Activated T-cell treated with anti-CD3 and anti-CD28 coated beads for 48 hours (primary cell): ENCODE measurements at regions not wholly inside any gene's neighbourhood (a gene's known extent, or its start where the extent isn't known, plus 50 kb on each side); places are given as distances from the start of the nearest gene placed in this dataset.

ENCODE experiments used
- DNase-seq: peaks from one replicate; pipeline ENCODE4 v3.0.0-alpha.2; 2020; ENCODE audit warnings: low read depth

DNA sequence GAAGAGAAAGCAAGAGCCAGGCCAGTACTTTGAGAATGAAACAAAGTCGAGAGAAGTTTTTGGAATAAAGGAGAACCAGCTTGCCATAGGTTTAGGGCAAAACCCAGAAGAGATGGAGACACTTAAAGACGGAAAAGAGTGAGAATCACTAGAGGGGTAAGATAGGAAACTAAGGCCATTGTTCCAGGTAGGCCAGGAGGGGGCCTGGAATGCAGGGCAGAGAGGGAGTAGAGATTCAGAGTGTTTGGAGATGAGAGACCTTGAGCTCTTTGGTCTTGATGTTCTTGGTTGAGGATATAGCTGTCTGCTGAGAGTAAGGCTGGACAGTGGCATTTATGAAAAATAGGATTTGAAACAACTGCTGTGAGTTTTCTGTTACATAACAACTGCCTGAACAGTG lies 263.3 kb upstream of the POU2AF2 start:
- DNase-seq = no peak

- no peak for DNase-seq
Observed at GRCh38 chr11:110979696-110980095, 265.8 kb upstream of the POU2AF2 start.

- no peak for DNase-seq
Observed at GRCh38 chr11:110977661-110978060, 265.4 kb upstream of the ARHGAP20 start.

GRCh38 chr11:110974731-110975130 lies 262.5 kb upstream of the ARHGAP20 start:
- no peak for DNase-seq

GRCh38 chr11:110973401-110973980 lies 261.3 kb upstream of the ARHGAP20 start:
- no peak for DNase-seq

DNA sequence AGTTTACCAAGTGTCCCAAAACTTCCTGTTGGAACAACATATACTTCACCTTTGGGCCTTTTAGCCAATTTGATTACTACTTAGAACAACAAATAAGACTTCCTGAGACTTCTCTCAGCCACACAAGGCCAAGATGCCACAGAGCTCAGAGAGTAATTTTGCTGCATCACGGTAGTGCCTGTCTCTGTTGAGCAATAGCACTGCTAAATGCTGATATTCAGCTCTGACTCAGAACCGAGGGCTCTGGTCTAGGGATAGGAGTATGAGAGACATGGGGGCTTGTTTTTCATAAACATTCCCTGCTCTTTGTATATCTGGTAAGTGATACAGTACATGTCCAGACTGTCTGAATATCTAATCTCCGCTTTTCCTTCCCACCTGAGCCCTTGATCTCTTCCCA lies 260.4 kb upstream of the ARHGAP20 start:
- no peak for DNase-seq

- no peak for DNase-seq
Observed at GRCh38 chr11:110972106-110972505, 259.9 kb upstream of the ARHGAP20 start.

- no peak for DNase-seq
Observed at GRCh38 chr11:110971140-110971539, 258.9 kb upstream of the ARHGAP20 start.

DNA sequence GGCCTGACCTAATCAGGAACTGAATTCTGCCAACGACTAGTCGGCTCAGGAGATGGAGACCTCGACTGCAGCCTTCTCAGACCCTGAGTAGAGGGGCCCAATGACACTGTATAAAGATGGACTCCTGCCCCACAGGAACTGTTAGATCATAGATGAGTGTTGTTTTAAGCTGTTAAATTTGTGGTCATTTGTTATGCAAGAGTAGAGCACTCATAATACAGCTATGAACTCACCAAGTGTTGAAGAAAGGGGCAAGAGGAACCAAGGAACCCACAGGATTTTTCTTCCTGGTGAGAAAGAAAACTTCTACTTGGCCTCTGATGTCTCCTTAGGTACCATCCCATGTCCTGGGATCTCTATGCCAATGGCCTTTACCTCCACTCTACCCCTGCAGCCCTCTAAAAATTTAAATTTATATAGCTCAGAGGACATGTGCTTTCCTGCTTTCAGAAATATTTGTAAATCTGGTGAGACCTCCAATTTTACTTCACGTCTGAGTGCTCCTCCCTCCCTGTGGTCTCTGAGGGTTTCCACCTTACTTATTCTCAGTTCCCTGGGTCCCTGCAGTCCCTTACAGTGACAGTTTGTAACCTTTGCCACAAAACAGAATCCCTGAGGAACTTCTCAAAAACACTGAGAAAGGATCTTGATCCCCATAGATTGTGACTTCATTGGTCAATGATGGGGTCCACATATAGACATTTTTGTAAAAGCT lies 256.3 kb upstream of the ARHGAP20 start:
- no peak for DNase-seq

GRCh38 chr11:110966131-110966530 lies 253.9 kb upstream of the ARHGAP20 start:
- no peak for DNase-seq

- DNase-seq = no peak
Observed at GRCh38 chr11:110962921-110963320, 250.7 kb upstream of the ARHGAP20 start.

GRCh38 chr11:110960167-110960566 lies 247.9 kb upstream of the ARHGAP20 start:
- no peak for DNase-seq

- no peak for DNase-seq
Observed at GRCh38 chr11:110958216-110958615, 246.0 kb upstream of the ARHGAP20 start.

GRCh38 chr11:110955776-110956175 lies 243.5 kb upstream of the ARHGAP20 start:
- no peak for DNase-seq

DNA sequence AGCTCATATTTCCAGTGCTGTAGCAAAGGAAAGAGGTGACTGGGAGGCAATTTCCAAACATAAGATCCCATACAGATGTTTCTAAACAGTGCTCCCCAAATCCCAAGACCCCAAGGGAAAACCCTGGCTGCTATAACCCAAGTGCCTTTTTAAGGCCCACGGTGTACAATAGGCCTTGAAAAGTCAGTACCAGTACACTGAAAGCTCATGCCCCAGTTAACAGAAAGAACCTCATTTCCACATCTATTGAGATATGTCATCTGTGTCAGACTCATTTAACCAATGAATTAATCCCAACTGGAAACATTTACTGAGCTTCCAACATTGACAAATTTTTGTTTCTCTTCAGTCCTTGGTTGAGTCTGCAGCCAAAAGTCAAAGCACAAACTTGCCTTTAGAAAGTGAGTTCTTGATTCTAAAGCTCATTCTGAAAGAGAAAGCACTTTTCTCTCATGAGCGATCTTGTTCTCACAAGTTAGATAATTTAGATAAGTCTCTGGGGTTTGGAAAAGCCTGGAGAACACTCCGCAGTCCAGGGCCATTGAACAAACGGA lies 239.8 kb upstream of the ARHGAP20 start:
- DNase-seq = no peak

DNA sequence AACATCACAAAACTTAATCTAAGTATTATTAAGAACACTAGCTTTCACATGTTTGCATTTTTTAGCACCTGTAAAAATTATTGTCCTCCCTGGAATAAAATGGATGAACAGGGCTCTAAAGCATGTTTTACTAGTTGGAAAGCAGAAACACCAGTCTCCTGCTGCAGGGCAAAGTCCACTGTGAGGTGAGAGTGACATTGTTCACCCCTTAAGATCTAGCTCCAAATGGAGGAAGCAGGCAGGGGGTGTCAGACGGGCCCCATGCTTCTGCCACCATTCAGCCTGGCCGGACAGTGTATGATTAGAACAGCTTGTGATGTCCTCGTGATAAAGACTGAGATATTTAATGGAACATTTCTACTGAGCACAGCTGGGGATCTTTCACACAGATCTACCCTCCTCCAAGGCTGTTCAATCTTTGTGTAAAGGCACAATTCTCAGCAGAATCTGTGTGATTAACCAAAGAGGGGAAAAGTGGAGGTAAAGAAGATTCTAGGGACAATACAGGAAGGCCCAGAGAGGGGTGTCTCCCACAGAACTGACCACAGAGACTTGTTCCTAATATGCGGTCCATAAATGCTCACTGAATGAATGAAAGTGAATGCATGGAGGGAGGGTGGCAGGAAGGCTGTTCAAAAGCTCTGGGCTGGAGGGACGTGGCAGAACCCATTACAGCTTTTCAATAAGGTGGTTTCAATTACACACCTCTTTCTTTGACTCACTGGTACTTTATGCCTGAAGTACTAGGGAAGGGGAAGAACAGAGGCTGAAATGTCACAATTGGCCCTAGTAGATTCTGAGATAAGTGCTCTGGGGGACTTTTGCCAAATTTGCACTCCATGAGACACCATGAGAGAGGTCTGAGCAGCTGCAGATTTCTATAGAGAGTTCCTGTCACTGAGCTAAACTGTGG lies 239.1 kb upstream of the ARHGAP20 start:
- no peak for DNase-seq

- DNase-seq = no peak
Observed at GRCh38 chr11:110948112-110948511, 235.9 kb upstream of the ARHGAP20 start.

GRCh38 chr11:110947096-110947495 lies 234.9 kb upstream of the ARHGAP20 start:
- DNase-seq = no peak

DNA sequence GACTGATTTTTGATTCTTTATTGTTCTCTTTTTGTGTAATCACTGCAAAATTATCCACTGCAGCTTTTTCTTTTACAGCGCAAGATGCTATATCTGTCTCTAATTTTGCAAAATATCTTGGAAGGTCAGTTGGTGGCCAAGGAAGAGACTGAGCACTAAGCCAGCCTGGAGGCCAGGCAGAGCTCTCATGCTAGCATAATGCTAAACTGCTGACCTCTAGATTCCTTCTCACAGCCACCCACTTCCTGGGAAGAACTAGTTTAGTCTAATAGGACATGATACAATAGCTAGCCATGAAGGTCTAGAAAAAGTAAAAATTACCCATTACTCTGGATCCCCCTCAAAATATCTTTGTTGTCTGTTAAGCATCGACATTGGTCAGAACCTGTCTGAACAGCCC lies 227.2 kb upstream of the ARHGAP20 start:
- no peak for DNase-seq

GRCh38 chr11:110935018-110935640 lies 222.9 kb upstream of the ARHGAP20 start:
- no peak for DNase-seq

DNA sequence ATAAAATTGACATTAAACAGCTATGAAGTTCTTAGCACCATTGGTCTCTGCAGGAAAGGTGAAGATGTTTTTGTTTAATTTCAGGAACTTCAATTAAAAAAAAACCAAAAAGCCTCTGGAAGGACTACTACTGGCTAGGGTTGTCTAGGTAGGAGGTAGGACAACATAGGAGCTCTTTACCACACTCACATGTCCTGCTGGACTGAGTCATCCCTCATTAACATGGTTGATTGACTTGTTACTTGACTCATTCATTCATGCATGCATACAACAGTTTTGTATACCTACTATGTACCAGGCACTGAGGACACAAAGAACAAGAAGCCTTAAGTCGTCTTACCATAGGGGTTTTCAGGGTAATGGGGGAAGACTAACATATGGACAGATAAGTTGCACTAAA lies 216.9 kb upstream of the ARHGAP20 start:
- DNase-seq = no peak

DNA sequence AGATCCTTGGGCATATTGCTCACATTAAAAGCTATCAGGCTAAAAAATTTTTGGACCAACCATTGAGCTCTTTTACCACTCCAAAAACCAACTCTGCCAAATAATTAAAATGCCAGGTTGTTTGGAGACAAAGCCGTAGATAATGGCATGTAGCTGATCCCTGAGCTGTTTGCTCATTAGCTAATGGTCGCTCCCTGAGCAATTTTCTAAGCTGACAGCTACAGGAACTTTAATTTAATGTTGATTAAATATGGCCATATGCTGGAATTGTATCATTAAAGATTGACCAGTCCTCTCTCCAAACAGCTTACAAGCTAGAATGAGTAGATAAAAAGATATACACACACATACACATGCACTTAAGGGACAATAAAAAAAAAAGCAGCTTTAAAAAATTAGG lies 216.2 kb upstream of the ARHGAP20 start:
- no peak for DNase-seq
